Right cardiac atrium (tissue), 5 donors: ENCODE measurements at regions not wholly inside any gene's neighbourhood (a gene's known extent, or its start where the extent isn't known, plus 50 kb on each side); places are given as distances from the start of the nearest gene placed in this dataset.

Experiments used
- ATAC-seq, 2 donors: fragments of 200-7000 bp; cut with Tn5 transposase; one replicate each; pipeline versions ENCODE4 v1.8.0 to v1.9.1; 2020; ENCODE audit warnings: moderate library complexity in 2 of 2, mild to moderate bottlenecking in 1 of 2
- DNase-seq, 3 donors: peaks; one replicate each; pipeline ENCODE4 v3.0.0-alpha.2; 2020
- H3K27ac ChIP-seq: one replicate; pipeline ENCODE4 v1.5.1; 2013; ENCODE audit warnings: mild to moderate bottlenecking, low read length, control low read depth, moderate library complexity
- H3K27me3 ChIP-seq: one replicate; pipeline ENCODE4 v1.6.1; 2013; ENCODE audit not compliant: control insufficient read depth, insufficient read depth
- H3K4me1 ChIP-seq: one replicate; pipeline ENCODE4 v1.6.1; 2013; ENCODE audit warnings: low read length; ENCODE audit not compliant: control insufficient read depth, insufficient read depth
- H3K4me3 ChIP-seq: one replicate; pipeline ENCODE4 v1.5.1; 2013; ENCODE audit warnings: low read length, control low read depth
- H3K9me3 ChIP-seq: one replicate; pipeline ENCODE4 v1.6.1; 2013; ENCODE audit warnings: low read length; ENCODE audit not compliant: control insufficient read depth
- WGBS: extraction: QIAGEN DNeasy Blood & Tissue Kit; methylation state at CpG from one replicate; pipeline ENCODE4 v1.1.7; 2013; 5-methylcytosine and 5-hydroxymethylcytosine counted together
- intact Hi-C, 4 donors: fragments of 100-400 bp; cut with DNase I; formaldehyde crosslinking; loops; one replicate each; pipeline versions ENCODE4 v1.11.0 to v1.14.0; 2022 to 2023
- donor health status: healthy with polysubstance abuse.
- donor health status: DM: no; HTN: yes; CAD: no.
- donor health status: DM: no; HTN: no; CAD: no.
- donor health status: DM: no; HTN: yes; CAD: no; lungs with severe emphysema.
- donor health status: DM: yes; HTN: yes; CAD: no.

- intact Hi-C loops = no loop called here
- 37% methylated on average over 4 of the region's 4 CpGs for WGBS
- Histone ChIP-seq H3K27me3 (no peaks in the 10 kb centered on the region), H3K4me3 (no peak overlapping the region), H3K4me1 (no peaks in the 10 kb centered on the region), H3K27ac (no peak overlapping the region), H3K9me3 (no peaks in the 10 kb centered on the region)
- no peak for DNase-seq
- ATAC-seq = no peak
These were observed 325.0 kb downstream of the PCDH7 start for GRCh38 chr4:31045151-31045550.

DNA sequence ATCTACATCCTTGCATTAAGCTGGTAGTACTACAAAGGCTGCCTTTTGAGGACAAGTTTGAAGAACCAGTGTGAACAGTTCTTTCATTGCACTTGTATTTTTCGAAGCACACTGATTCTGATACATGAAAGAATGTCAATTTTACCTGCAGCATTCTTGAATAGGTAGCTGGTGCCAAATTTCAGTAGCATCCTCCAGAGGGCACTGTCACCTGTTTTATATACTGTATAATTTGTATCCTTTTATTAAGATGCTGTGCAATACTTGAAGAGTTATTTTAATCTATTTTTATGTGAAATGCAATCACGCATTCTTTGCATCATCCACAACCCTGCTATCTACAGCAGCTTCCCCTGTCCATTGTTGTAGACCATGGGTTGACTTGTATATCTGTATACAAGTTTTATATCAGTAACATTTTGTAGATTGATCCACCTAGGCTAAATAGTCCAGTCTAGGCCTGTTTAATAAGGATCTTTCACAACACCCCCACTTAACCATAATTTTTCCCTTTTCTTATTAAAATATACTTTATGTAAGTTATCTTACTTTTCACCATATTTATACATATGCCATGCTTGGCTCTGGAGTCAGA lies 325.7 kb downstream of the PCDH7 start:
- DNase-seq = no peak
- Histone ChIP-seq H3K9me3 (no peaks in the 10 kb centered on the region), H3K4me1 (no peaks in the 10 kb centered on the region), H3K27ac (no peak overlapping the region), H3K27me3 (no peaks in the 10 kb centered on the region), H3K4me3 (no peak overlapping the region)
- no peak for ATAC-seq
- WGBS = 47% methylated on average over 2 of the region's 2 CpGs
- intact Hi-C loops = no loop called here

GRCh38 chr4:31051151-31051550 lies 331.0 kb downstream of the PCDH7 start:
- H3K4me3 ChIP-seq = no peak overlapping the region
- H3K27me3 ChIP-seq = no peaks in the 10 kb centered on the region
- H3K9me3 ChIP-seq = no peaks in the 10 kb centered on the region
- intact Hi-C loops = no loop called here
- ATAC-seq = no peak
- no peak overlapping the region for H3K27ac ChIP-seq
- no peak for DNase-seq
- no peaks in the 10 kb centered on the region for H3K4me1 ChIP-seq

- Histone ChIP-seq H3K4me1 (no peaks in the 10 kb centered on the region), H3K4me3 (no peak overlapping the region), H3K27me3 (no peaks in the 10 kb centered on the region), H3K9me3 (no peaks in the 10 kb centered on the region), H3K27ac (no peak overlapping the region)
- DNase-seq (no peak), ATAC-seq (no peak)
- intact Hi-C loops = no loop called here
- WGBS = 50% methylated on average over 3 of the region's 3 CpGs
These were observed 331.4 kb downstream of the PCDH7 start for GRCh38 chr4:31051565-31051964.

DNA sequence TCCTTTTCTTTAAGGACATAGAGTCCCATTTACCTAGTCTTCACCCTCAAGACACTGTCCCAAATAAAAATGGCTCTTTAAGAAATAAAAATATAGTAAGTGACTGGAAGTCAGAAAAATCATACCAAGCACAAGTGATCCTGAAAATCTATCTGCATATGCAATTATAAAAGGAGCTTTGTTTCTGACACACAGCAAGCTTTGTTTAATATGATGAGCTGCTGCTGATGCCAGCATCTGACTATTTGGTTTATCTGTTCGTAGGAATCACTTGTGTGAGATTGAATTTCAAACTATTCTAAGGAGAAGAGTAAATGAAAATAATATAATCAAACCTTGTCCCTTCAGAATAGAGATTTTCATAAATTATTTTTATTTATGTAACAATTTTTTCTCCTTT lies 332.4 kb downstream of the PCDH7 start:
- H3K4me3 ChIP-seq = no peak overlapping the region
- no peaks in the 10 kb centered on the region for H3K9me3 ChIP-seq
- no peak for DNase-seq
- no peak for ATAC-seq
- no peaks in the 10 kb centered on the region for H3K4me1 ChIP-seq
- H3K27ac ChIP-seq = no peak overlapping the region
- 63% methylated on average over 1 of the region's 1 CpG for WGBS
- H3K27me3 ChIP-seq = no peaks in the 10 kb centered on the region
- intact Hi-C loops = no loop called here

DNA sequence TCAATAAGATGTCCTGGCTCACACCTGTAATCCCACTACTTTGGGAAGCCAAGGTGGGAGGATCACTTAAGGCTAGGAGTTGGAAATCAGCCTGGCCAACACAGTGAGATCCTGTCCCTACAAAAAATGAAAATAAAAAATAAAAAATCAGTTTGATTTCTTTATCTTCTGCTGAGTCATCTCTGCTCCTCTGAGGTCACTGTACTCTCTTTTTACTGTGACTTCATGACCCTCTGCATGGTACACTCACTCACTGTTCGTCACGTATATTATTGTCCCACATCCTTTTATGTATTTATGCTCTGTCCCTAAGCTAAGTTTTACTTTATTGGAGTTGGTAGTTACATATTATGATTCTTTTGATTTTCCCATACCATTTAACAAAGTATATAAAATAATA lies 333.3 kb downstream of the PCDH7 start:
- no peak overlapping the region for H3K4me3 ChIP-seq
- ATAC-seq (no peak), DNase-seq (no peak)
- no peak overlapping the region for H3K27ac ChIP-seq
- H3K27me3 ChIP-seq = no peaks in the 10 kb centered on the region
- intact Hi-C loops = no loop called here
- H3K9me3 ChIP-seq = no peaks in the 10 kb centered on the region
- 81% methylated on average over 2 of the region's 2 CpGs for WGBS
- no peaks in the 10 kb centered on the region for H3K4me1 ChIP-seq

DNA sequence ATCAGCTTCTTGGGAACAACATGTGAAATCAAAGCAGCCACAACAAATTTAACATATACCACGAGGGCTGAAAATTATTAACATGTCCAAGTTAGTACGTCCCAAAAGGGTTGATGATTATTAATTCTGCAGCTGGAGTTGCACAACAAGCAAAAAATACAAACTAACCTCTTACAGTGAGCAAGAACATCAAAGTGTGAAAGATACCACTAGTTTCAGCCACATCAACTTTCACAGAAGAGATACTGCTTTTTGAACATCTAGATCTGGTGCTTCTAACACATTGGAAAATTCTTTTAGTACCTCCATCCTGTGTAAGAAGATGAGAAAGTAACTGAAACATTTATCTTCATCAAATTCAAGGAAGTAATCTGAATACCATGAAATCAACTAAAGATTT lies 334.1 kb downstream of the PCDH7 start:
- no peak for ATAC-seq
- H3K9me3 ChIP-seq = no peaks in the 10 kb centered on the region
- H3K27me3 ChIP-seq = no peaks in the 10 kb centered on the region
- no peak overlapping the region for H3K4me3 ChIP-seq
- no peak overlapping the region for H3K27ac ChIP-seq
- no peaks in the 10 kb centered on the region for H3K4me1 ChIP-seq
- intact Hi-C loops = no loop called here
- DNase-seq = no peak
- 77% methylated on average over 2 of the region's 2 CpGs for WGBS

- WGBS = 64% methylated on average over 2 of the region's 2 CpGs
- DNase-seq (no peak), ATAC-seq (no peak)
- no peaks in the 10 kb centered on the region for H3K4me1 ChIP-seq
- no peak overlapping the region for H3K4me3 ChIP-seq
- intact Hi-C loops = no loop called here
- H3K27ac ChIP-seq = no peak overlapping the region
- H3K27me3 ChIP-seq = no peaks in the 10 kb centered on the region
- no peaks in the 10 kb centered on the region for H3K9me3 ChIP-seq
These were observed 338.5 kb downstream of the PCDH7 start for GRCh38 chr4:31058656-31059055.

DNA sequence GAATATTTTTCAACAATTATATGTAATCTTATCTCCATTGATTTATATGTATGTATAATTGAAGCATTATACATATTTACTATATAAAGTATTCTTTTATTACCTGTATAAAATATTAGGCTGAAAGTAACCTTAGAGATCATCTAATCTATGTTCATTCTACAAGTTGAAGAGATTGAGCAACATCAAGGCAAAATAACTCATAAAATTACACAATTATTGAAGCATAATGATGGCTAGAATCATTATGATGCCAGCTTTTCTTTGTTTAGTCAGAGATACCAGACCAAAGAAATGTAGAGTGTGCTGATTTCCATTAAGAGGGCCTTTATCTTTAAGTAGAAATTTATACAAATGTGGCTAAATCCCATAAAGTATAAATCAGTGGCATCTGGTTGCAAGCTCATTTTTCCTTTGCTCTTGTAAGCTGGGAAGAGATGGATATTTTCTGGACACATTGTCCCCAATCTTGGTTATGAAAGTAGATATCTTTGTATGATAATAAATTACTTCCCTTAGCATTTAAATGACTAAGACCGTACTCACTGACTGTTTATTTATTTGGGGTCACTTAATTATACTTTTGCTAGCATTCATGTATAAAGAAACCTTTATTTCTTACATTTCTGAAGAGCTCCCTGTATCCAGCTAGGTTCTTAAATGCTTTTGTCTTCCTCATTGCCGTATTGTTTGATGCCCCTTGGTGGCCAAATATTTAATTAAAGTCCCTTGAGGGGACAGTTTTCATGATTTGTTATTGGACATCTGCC lies 339.8 kb downstream of the PCDH7 start:
- WGBS = 65% methylated on average over 2 of the region's 2 CpGs
- Histone ChIP-seq H3K9me3 (no peaks in the 10 kb centered on the region), H3K27me3 (no peaks in the 10 kb centered on the region), H3K4me1 (no peaks in the 10 kb centered on the region), H3K4me3 (no peak overlapping the region), H3K27ac (no peak overlapping the region)
- intact Hi-C loops = no loop called here
- DNase-seq (no peak), ATAC-seq (no peak)

- H3K27me3 ChIP-seq = no peaks in the 10 kb centered on the region
- H3K9me3 ChIP-seq = no peaks in the 10 kb centered on the region
- H3K27ac ChIP-seq = no peak overlapping the region
- intact Hi-C loops = no loop called here
- DNase-seq (no peak), ATAC-seq (no peak)
- no peak overlapping the region for H3K4me3 ChIP-seq
- H3K4me1 ChIP-seq = no peaks in the 10 kb centered on the region
- WGBS = 92% methylated on average over 3 of the region's 3 CpGs
These were observed 344.9 kb downstream of the PCDH7 start for GRCh38 chr4:31065086-31065485.

DNA sequence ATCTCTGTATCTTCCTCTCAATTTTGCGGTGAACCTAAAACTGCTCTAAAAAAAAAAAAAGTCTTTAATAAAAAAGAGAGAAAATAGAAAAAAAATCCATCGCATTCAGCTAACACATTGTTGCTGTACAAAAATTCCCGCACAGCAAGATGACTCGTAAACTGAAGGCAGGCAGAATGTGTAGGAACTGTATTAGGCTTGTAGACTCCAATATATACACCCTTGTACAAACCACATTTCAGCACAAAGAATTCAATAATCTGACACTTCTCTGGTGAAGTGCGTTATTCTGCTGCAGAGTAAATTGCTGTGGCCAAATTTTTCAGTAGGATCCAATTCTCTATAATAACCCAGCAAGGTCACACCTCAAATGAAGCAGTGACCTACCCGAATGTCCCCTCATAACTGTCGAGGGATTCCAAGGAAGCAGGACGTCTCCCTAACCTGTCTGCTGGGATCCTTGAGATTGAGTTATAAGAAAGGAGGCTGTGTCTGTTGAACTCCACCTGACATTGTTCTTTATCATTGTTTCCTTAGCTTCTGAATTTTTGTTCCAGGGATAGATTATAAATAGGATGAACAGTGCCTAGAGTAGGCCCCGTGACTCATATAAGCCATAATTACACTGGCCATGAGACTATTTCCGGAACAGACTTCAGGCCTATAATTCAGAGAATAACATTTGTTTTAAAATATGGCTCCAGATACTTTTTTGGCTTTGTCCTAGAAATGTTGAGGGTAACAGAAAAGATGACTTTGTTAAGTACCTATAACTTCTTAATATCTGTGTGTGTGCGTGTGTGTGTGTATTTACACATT lies 348.3 kb downstream of the PCDH7 start:
- 87% methylated on average over 11 of the region's 11 CpGs for WGBS
- Histone ChIP-seq H3K4me1 (no peaks in the 10 kb centered on the region), H3K27me3 (no peaks in the 10 kb centered on the region), H3K27ac (no peak overlapping the region), H3K4me3 (no peak overlapping the region), H3K9me3 (no peaks in the 10 kb centered on the region)
- peak in 1 of 2 donors; percentile 70 for ATAC-seq
- intact Hi-C loops = no loop called here
- no peak for DNase-seq
